ACC112 (cell line): ENCODE measurements at regions not wholly inside any gene's neighbourhood (a gene's known extent, or its start where the extent isn't known, plus 50 kb on each side); places are given as distances from the start of the nearest gene placed in this dataset.
A peak's percentile ranks its signal among the peaks of the same experiment; 100 is the strongest.

ENCODE experiments used
- H2AFZ ChIP-seq: fragments of 200-600 bp; sonication (generic); one replicate; pipeline ENCODE4 v1.6.0; 2017; ENCODE audit warnings: antibody characterized with exemption, low read length; ENCODE audit not compliant: unreplicated experiment
- H3K27ac ChIP-seq: fragments of 200-600 bp; sonication (generic); 2 replicates; pipeline ENCODE4 v1.5.1; 2014; ENCODE audit warnings: low read depth, mild to moderate bottlenecking, antibody characterized with exemption, low read length, moderate library complexity
- H3K27me3 ChIP-seq: fragments of 200-600 bp; sonication (generic); 2 replicates; pipeline ENCODE4 v1.6.1; 2014; ENCODE audit warnings: mild to moderate bottlenecking, antibody characterized with exemption, low read length, moderate library complexity, mixed read lengths; ENCODE audit not compliant: insufficient read depth
- H3K36me3 ChIP-seq: fragments of 200-600 bp; sonication (generic); 2 replicates; pipeline ENCODE4 v1.6.1; 2016; ENCODE audit warnings: mild to moderate bottlenecking, antibody characterized with exemption, low read length, moderate library complexity, mixed read lengths; ENCODE audit not compliant: insufficient read depth
- H3K4me1 ChIP-seq: fragments of 200-600 bp; sonication (generic); one replicate; pipeline ENCODE4 v1.6.1; 2016; ENCODE audit warnings: low read length, mixed read lengths; ENCODE audit not compliant: insufficient read depth, unreplicated experiment, control insufficient read depth
- H3K4me3 ChIP-seq: fragments of 200-600 bp; sonication (generic); 2 replicates; pipeline ENCODE4 v1.5.1; 2014; ENCODE audit warnings: mild to moderate bottlenecking, low read depth, low read length
- H3K79me2 ChIP-seq: fragments of 200-600 bp; sonication (generic); one replicate; pipeline ENCODE4 v1.6.0; 2016; ENCODE audit warnings: low read length; ENCODE audit not compliant: control insufficient read depth, unreplicated experiment, insufficient read depth

GRCh38 chr1:201612645-201613044, 73.7 kb downstream of the NAV1 start:
- Histone ChIP-seq H3K4me1 (peaks cover 12% of the 10 kb centered on the region), H3K36me3 (no peaks in the 10 kb centered on the region), H2AFZ (no peak overlapping the region), H3K79me2 (peaks cover 42% of the 10 kb centered on the region), H3K27ac (no peak overlapping the region), H3K4me3 (no peak overlapping the region), H3K27me3 (no peaks in the 10 kb centered on the region)

GRCh38 chr1:201614262-201615015, 75.5 kb downstream of the NAV1 start:
- Histone ChIP-seq H3K36me3 (no peaks in the 10 kb centered on the region), H3K4me3 (no peak overlapping the region), H2AFZ (no peak overlapping the region), H3K4me1 (peaks cover 13% of the 10 kb centered on the region), H3K79me2 (peaks cover 46% of the 10 kb centered on the region), H3K27me3 (no peaks in the 10 kb centered on the region), H3K27ac (no peak overlapping the region)

DNA sequence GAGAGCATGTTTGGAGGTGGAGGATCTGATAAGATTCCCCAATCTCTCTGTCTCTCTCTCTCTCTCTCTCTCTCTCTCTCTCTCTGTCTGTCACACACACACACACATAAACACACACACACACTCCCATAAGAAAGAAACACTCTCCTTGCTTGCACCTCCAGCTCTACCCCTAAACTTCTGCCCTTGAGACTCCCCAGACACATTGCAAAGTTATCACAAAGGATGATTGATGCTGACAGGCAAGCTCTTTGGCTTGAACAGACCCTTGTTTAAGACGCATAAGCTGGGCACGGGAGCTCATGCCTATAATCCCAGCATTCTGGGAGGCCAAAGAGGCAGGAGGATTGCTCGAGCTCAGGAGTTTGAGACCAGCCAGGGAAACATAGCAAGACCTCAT, 78.2 kb downstream of the NAV1 start:
- H3K79me2 ChIP-seq = peaks cover 47% of the 10 kb centered on the region
- no peak overlapping the region for H3K4me3 ChIP-seq
- H3K27me3 ChIP-seq = no peaks in the 10 kb centered on the region
- H3K27ac ChIP-seq = no peak overlapping the region
- no peaks in the 10 kb centered on the region for H3K36me3 ChIP-seq
- peaks cover 24% of the 10 kb centered on the region for H3K4me1 ChIP-seq
- no peak overlapping the region for H2AFZ ChIP-seq

DNA sequence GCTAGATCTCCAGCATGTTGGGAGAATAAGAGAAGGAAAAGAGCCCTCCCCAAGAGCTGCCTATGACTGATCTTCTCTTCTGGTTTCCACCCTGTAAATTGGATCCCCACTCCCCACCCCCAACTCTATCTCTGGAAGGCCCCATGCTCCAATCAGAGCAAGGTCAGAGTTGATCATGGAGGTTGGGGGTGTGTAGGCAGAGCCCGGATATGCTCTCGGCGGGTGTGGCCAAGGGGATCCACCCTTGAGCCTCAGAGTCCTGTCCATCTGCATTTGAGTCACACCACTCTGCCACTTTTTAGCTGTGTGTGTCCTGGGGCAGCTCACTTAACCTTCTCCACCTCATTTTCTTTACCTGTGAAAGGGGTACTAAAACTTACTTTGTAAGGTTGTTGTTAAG, 79.5 kb downstream of the NAV1 start:
- Histone ChIP-seq H3K27me3 (no peaks in the 10 kb centered on the region), H3K79me2 (peaks cover 49% of the 10 kb centered on the region), H2AFZ (no peak overlapping the region), H3K4me3 (no peak overlapping the region), H3K4me1 (peaks cover 26% of the 10 kb centered on the region), H3K27ac (no peak overlapping the region), H3K36me3 (no peaks in the 10 kb centered on the region)

DNA sequence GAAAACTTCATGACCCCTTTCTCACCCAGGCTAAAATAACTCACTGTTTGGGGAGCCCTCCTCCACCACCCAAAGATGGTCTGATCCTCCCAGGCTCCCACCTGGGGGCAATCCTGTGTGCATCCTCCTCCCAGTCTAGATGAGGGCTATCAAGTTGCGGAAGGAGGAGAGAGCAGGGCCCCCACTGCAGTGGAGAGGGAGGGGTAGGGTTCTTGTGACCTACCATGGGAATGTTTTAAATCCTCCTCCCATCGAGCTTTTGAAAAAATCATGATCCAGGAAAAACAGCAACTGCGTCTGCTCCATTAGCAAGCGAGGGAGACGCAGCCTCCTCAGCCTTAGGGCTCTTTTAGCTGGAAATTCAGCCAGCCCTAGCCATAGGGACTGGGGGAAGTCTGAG, 80.0 kb downstream of the NAV1 start:
- Histone ChIP-seq H3K4me1 (peaks cover 31% of the 10 kb centered on the region), H2AFZ (no peak overlapping the region), H3K36me3 (0 out of 2 replicates have a peak, but pooled peaks cover 1% of the 10 kb centered on the region), H3K79me2 (peaks cover 49% of the 10 kb centered on the region), H3K27ac (no peak overlapping the region), H3K27me3 (no peaks in the 10 kb centered on the region), H3K4me3 (no peak overlapping the region)

GRCh38 chr1:201619513-201619912, 80.6 kb downstream of the NAV1 start:
- Histone ChIP-seq H3K27me3 (no peaks in the 10 kb centered on the region), H3K4me1 (peaks cover 35% of the 10 kb centered on the region), H3K79me2 (peaks cover 49% of the 10 kb centered on the region), H3K36me3 (0 out of 2 replicates have a peak, but pooled peaks cover 3% of the 10 kb centered on the region), H3K4me3 (no peak overlapping the region), H3K27ac (no peak overlapping the region), H2AFZ (no peak overlapping the region)

GRCh38 chr1:201622353-201622752, 83.4 kb downstream of the NAV1 start:
- Histone ChIP-seq H3K4me3 (no peak overlapping the region), H3K79me2 (peaks cover 52% of the 10 kb centered on the region), H3K36me3 (0 out of 2 replicates have a peak, but pooled peaks cover 3% of the 10 kb centered on the region), H3K27me3 (no peaks in the 10 kb centered on the region), H2AFZ (no peak overlapping the region), H3K27ac (no peak overlapping the region), H3K4me1 (peaks cover 59% of the 10 kb centered on the region)

DNA sequence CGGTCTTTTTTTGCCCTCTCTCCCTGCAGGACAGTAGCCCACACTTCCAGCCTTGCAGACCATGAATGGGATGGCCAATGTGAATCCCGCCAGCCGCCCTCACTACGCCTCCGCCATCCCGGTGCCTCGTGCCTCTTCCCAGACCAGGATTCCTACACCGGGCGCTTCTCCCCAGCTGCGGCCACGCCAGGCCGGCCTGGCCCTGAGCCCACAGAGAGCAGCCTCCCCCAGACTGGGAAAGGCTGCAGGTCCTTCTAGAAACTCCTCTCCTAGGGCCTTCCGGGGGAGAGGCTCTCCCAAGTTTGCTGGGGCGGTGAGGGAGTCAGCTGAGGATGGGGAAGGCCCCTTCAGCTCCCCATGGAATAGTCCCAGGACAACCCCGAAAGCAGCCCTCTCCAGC, 83.9 kb downstream of the NAV1 start:
- no peak overlapping the region for H3K27ac ChIP-seq
- no peak overlapping the region for H2AFZ ChIP-seq
- no peak overlapping the region for H3K4me3 ChIP-seq
- H3K27me3 ChIP-seq = no peaks in the 10 kb centered on the region
- H3K36me3 ChIP-seq = 0 out of 2 replicates have a peak, but pooled peaks cover 3% of the 10 kb centered on the region
- peaks cover 52% of the 10 kb centered on the region for H3K79me2 ChIP-seq
- peaks cover 59% of the 10 kb centered on the region for H3K4me1 ChIP-seq

- no peak overlapping the region for H2AFZ ChIP-seq
- H3K36me3 ChIP-seq = peaks cover 13% of the 10 kb centered on the region; the same call in 1 of the 2 replicates
- H3K79me2 ChIP-seq = peaks cover 38% of the 10 kb centered on the region
- peak overlapping the region; percentile 92 for H3K27ac ChIP-seq
- H3K4me1 ChIP-seq = peaks cover 43% of the 10 kb centered on the region
- no peak overlapping the region; the same call in 1 of the 2 replicates for H3K4me3 ChIP-seq
- no peaks in the 10 kb centered on the region for H3K27me3 ChIP-seq
These were observed 85.9 kb downstream of the NAV1 start for GRCh38 chr1:201624741-201625225.

DNA sequence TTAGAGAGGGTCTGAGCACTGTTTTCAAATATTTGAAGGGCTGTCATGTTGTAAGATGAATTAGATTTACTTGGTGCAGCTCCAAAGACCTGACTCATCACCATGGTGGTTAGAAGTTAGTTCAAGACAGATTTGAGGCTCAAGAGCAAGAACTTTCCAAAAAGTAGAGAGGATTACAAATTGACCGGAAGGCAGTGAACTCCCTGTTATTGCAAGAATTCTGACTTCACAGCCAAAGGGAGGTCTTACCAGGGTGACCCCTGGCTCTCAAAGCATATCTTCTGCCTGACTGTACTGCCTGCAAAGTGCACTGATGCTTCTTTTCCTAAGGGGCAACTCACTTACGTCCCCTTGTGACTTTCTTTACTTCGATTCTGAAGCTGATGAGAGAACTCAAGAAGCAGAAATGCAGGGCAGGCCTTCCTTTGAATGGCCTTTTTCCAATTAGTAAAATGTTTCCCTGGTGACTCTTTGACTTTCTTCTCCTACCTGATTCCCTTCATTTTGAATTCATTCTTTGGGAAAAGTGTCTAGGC, 86.4 kb downstream of the NAV1 start:
- Histone ChIP-seq H3K79me2 (peaks cover 34% of the 10 kb centered on the region), H3K4me1 (peaks cover 40% of the 10 kb centered on the region), H3K36me3 (peaks cover 17% of the 10 kb centered on the region; the same call in 1 of the 2 replicates), H3K27me3 (no peaks in the 10 kb centered on the region), H3K27ac (peak overlapping the region; percentile 92), H2AFZ (no peak overlapping the region), H3K4me3 (peak overlapping the region; percentile 1; the same call in 1 of the 2 replicates)

- peak overlapping the region; percentile 92 for H3K27ac ChIP-seq
These were observed 86.9 kb downstream of the NAV1 start for GRCh38 chr1:201625851-201626251.

More at GRCh38 chr1:201625851-201626251, 86.9 kb downstream of the NAV1 start:
- H3K4me3 ChIP-seq = peak overlapping the region; percentile 1; the same call in 1 of the 2 replicates
- H3K79me2 ChIP-seq = peaks cover 29% of the 10 kb centered on the region
- H3K27me3 ChIP-seq = no peaks in the 10 kb centered on the region
- H2AFZ ChIP-seq = no peak overlapping the region
- peaks cover 45% of the 10 kb centered on the region for H3K4me1 ChIP-seq
- peaks cover 22% of the 10 kb centered on the region; the same call in 1 of the 2 replicates for H3K36me3 ChIP-seq
